Liver (tissue), 8 donors: ENCODE measurements at regions not wholly inside any gene's neighbourhood (a gene's known extent, or its start where the extent isn't known, plus 50 kb on each side); places are given as distances from the start of the nearest gene placed in this dataset.

Experiments used
- DNase-seq: peaks from one replicate; pipeline ENCODE4 v3.0.0-alpha.2; 2017; ENCODE audit warnings: low spot score
- H3K27ac ChIP-seq, 2 donors: one replicate each; pipeline ENCODE4 v1.7.0; 2013; ENCODE audit warnings: inconsistent platforms in 2 of 2, low read length in 2 of 2, control low read depth in 1 of 2, low read depth in 1 of 2, mild to moderate bottlenecking in 1 of 2
- H3K27me3 ChIP-seq, 4 donors: one replicate each; pipeline versions ENCODE4 v1.6.1 to v1.7.0; 2013; ENCODE audit warnings: low read length in 3 of 4, inconsistent platforms in 1 of 4, mild to moderate bottlenecking in 1 of 4, moderate library complexity in 1 of 4; ENCODE audit not compliant: control insufficient read depth in 4 of 4, insufficient read depth in 4 of 4
- H3K36me3 ChIP-seq, 4 donors: one replicate each; pipeline versions ENCODE4 v1.6.1 to v1.7.0; 2013; ENCODE audit warnings: low read length in 3 of 4, mild to moderate bottlenecking in 3 of 4, low read depth in 1 of 4, moderate library complexity in 1 of 4; ENCODE audit not compliant: control insufficient read depth in 4 of 4, insufficient read depth in 3 of 4
- H3K4me1 ChIP-seq, 4 donors: one replicate each; pipeline versions ENCODE4 v1.6.1 to v1.7.0; 2013; ENCODE audit warnings: low read length in 3 of 4, mild to moderate bottlenecking in 3 of 4, moderate library complexity in 1 of 4; ENCODE audit not compliant: control insufficient read depth in 4 of 4, insufficient read depth in 4 of 4
- H3K4me3 ChIP-seq, 3 donors: one replicate each; pipeline versions ENCODE4 v1.6.1 to v1.7.0; 2013; ENCODE audit warnings: low read length in 3 of 3, control low read depth in 1 of 3, low read depth in 1 of 3, mild to moderate bottlenecking in 1 of 3
- H3K9ac ChIP-seq, 2 donors: one replicate each; pipeline ENCODE4 v1.7.0; 2013; ENCODE audit warnings: low read length in 2 of 2, mild to moderate bottlenecking in 2 of 2, moderate library complexity in 2 of 2, control low read depth in 1 of 2, low read depth in 1 of 2
- H3K9me3 ChIP-seq, 4 donors: one replicate each; pipeline versions ENCODE4 v1.6.1 to v1.7.0; 2013; ENCODE audit warnings: low read length in 3 of 4; ENCODE audit not compliant: control insufficient read depth in 4 of 4
- ATF3 ChIP-seq: IDR thresholded peaks from 2 replicates; pipeline ENCODE4 v1.6.1; 2016; ENCODE audit warnings: antibody characterized with exemption
- CTCF ChIP-seq: fragments of 150-350 bp; IDR thresholded peaks from 2 replicates; pipeline ENCODE4 v1.5.1; 2017; ENCODE audit warnings: improper control_type of control experiment, low read depth, low read length; ENCODE audit not compliant: missing input control
- EGR1 ChIP-seq, 2 donors: IDR thresholded peaks; 2 replicates each; pipeline ENCODE4 v1.6.1; 2016 to 2018; ENCODE audit warnings: antibody characterized with exemption in 2 of 2, low read depth in 2 of 2
- FOXA1 ChIP-seq: IDR thresholded peaks from 2 replicates; pipeline ENCODE4 v1.6.1; 2016; ENCODE audit warnings: antibody characterized with exemption
- FOXA2 ChIP-seq: IDR thresholded peaks from 2 replicates; pipeline ENCODE4 v1.6.1; 2016; ENCODE audit warnings: antibody characterized with exemption
- GABPA ChIP-seq, 2 donors: IDR thresholded peaks in 1 of 2; conservative IDR thresholded peaks in 1 of 2; 2 replicates each; pipeline ENCODE4 v1.6.1; 2016; ENCODE audit warnings: antibody characterized with exemption in 2 of 2, mild to moderate bottlenecking in 1 of 2, moderate library complexity in 1 of 2
- HNF4A ChIP-seq, 2 donors: conservative IDR thresholded peaks; 2 replicates each; pipeline ENCODE4 v1.6.1; 2016; ENCODE audit warnings: antibody characterized with exemption in 2 of 2, mild to moderate bottlenecking in 2 of 2
- HNF4G ChIP-seq: IDR thresholded peaks from 2 replicates; pipeline ENCODE4 v1.6.1; 2016; ENCODE audit warnings: antibody characterized with exemption
- JUND ChIP-seq, 2 donors: IDR thresholded peaks; 2 replicates each; pipeline ENCODE4 v1.6.1; 2016; ENCODE audit warnings: antibody characterized with exemption in 2 of 2
- MAX ChIP-seq: IDR thresholded peaks from 2 replicates; pipeline ENCODE4 v1.6.1; 2016; ENCODE audit warnings: antibody characterized with exemption
- NR2F2 ChIP-seq: IDR thresholded peaks from 2 replicates; pipeline ENCODE4 v1.6.1; 2016; ENCODE audit warnings: antibody characterized with exemption
- RAD21 ChIP-seq, 2 donors: IDR thresholded peaks; 2 replicates each; pipeline ENCODE4 v1.6.1; 2016; ENCODE audit warnings: antibody characterized with exemption in 2 of 2, mild to moderate bottlenecking in 2 of 2
- REST ChIP-seq: IDR thresholded peaks from 2 replicates; pipeline ENCODE4 v1.6.1; 2016; ENCODE audit warnings: antibody characterized with exemption, mild to moderate bottlenecking
- RXRA ChIP-seq, 2 donors: IDR thresholded peaks; 2 replicates each; pipeline ENCODE4 v1.6.1; 2017 to 2018; ENCODE audit warnings: antibody characterized with exemption in 2 of 2, mild to moderate bottlenecking in 1 of 2
- SP1 ChIP-seq: IDR thresholded peaks from 2 replicates; pipeline ENCODE4 v1.6.1; 2018; ENCODE audit warnings: antibody characterized with exemption, mild to moderate bottlenecking
- TAF1 ChIP-seq: conservative IDR thresholded peaks from 2 replicates; pipeline ENCODE4 v1.6.1; 2016; ENCODE audit warnings: antibody characterized with exemption, mild to moderate bottlenecking
- YY1 ChIP-seq: IDR thresholded peaks from 2 replicates; pipeline ENCODE4 v1.6.1; 2016; ENCODE audit warnings: antibody characterized with exemption, mild to moderate bottlenecking
- WGBS: extraction: QIAGEN DNeasy Blood & Tissue Kit; methylation state at CpG from one replicate; pipeline ENCODE4 v1.1.7; 2013; 5-methylcytosine and 5-hydroxymethylcytosine counted together
- donor health status: healthy.
- donor health status: healthy.
- donor health status: healthy.
- donor health status: healthy.
- donor health status: healthy.

GRCh38 chr3:77780278-77780996 lies 740.5 kb downstream of the ROBO2 start:
- no peak overlapping the region for H3K4me3 ChIP-seq
- TF ChIP-seq EGR1 (IDR thresholded peaks at IDR 0.05; ENCODE audit: low read depth in 2 of 2), result no peak
- no peak overlapping the region for H3K9ac ChIP-seq
- H3K27me3 ChIP-seq, result no peaks in the 10 kb centered on the region
- no peaks in the 10 kb centered on the region for H3K4me1 ChIP-seq
- H3K27ac ChIP-seq, result no peak overlapping the region
- 49% methylated on average over 5 of the region's 5 CpGs for WGBS
- H3K36me3 ChIP-seq, result no peaks in the 10 kb centered on the region
- H3K9me3 ChIP-seq, result no peaks in the 10 kb centered on the region
- DNase-seq, result no peak

- Histone ChIP-seq H3K4me3 (no peak overlapping the region), H3K4me1 (no peaks in the 10 kb centered on the region), H3K27ac (no peak overlapping the region), H3K9me3 (no peaks in the 10 kb centered on the region), H3K27me3 (no peaks in the 10 kb centered on the region), H3K9ac (no peak overlapping the region), H3K36me3 (no peaks in the 10 kb centered on the region)
- WGBS, result 63% methylated on average over 1 of the region's 1 CpG
- DNase-seq, result no peak
- TF ChIP-seq YY1 (no peak), TAF1 (no peak), HNF4G (no peak), RXRA (IDR thresholded peaks at IDR 0.05) (no peak), MAX (no peak), GABPA (IDR thresholded peaks at IDR 0.05 in 1 of 2, conservative IDR thresholded peaks at IDR 0.05 in 1 of 2) (no peak), HNF4A (conservative IDR thresholded peaks at IDR 0.05) (no peak), FOXA1 (no peak), NR2F2 (no peak), ATF3 (no peak), FOXA2 (no peak), JUND (IDR thresholded peaks at IDR 0.05) (no peak), EGR1 (IDR thresholded peaks at IDR 0.05; ENCODE audit: low read depth in 2 of 2) (no peak), SP1 (no peak), RAD21 (IDR thresholded peaks at IDR 0.05) (no peak), CTCF (no peak), REST (no peak)
Measured at GRCh38 chr3:77786216-77786615, 746.3 kb downstream of the ROBO2 start.
